Fibroblast of the aortic adventitia (primary cell): ENCODE measurements at regions not wholly inside any gene's neighbourhood (a gene's known extent, or its start where the extent isn't known, plus 50 kb on each side); places are given as distances from the start of the nearest gene placed in this dataset.
"Not testable (repeated sequence)": the region's sequence is repeated elsewhere in the genome, so short reads cannot be mapped to it uniquely, and the experiment has no call there.

Experiments used
- DNase-seq: peaks from one replicate; pipeline ENCODE4 v3.0.0-alpha.2; 2010; ENCODE audit warnings: low read depth
- H3K4me3 ChIP-seq: 2 replicates; pipeline ENCODE4 v1.5.1; 2011; ENCODE audit warnings: low read depth, mild to moderate bottlenecking, control low read depth, low read length, moderate library complexity
- CTCF ChIP-seq: IDR thresholded peaks from 2 replicates; pipeline ENCODE4 v1.5.1; 2011; ENCODE audit warnings: mild to moderate bottlenecking, low read length, control low read depth, inconsistent platforms; ENCODE audit not compliant: insufficient read depth

- H3K4me3 ChIP-seq, DNase-seq: not testable (repeated sequence)
Observed at GRCh38 chr13:109702030-109702597, 84.3 kb downstream of the IRS2 start.

GRCh38 chr13:109700176-109700575 lies 86.2 kb downstream of the IRS2 start:
- peak; percentile 24 for DNase-seq
- H3K4me3 ChIP-seq, result no peak overlapping the region
- no peak for TF ChIP-seq CTCF

GRCh38 chr13:109699628-109700071 lies 86.7 kb downstream of the IRS2 start:
- DNase-seq, result no peak
- no peak overlapping the region for H3K4me3 ChIP-seq
- no peak for TF ChIP-seq CTCF

- DNase-seq, result peak; percentile 46
- H3K4me3 ChIP-seq, result no peak overlapping the region
- TF ChIP-seq CTCF, result no peak
Observed at GRCh38 chr13:109698779-109699178, 87.6 kb downstream of the IRS2 start.

- no peak overlapping the region for H3K4me3 ChIP-seq
- DNase-seq, result no peak
- no peak for TF ChIP-seq CTCF
Observed at GRCh38 chr13:109697936-109698335, 88.4 kb downstream of the IRS2 start.

GRCh38 chr13:109695402-109696190 lies 90.8 kb downstream of the IRS2 start:
- no peak for TF ChIP-seq CTCF
- H3K4me3 ChIP-seq, result no peak overlapping the region
- no peak for DNase-seq

- TF ChIP-seq CTCF, result no peak
- no peak overlapping the region for H3K4me3 ChIP-seq
- DNase-seq, result no peak
Observed at GRCh38 chr13:109694972-109695371, 91.4 kb downstream of the IRS2 start.
